ENCODE measurements at regions not wholly inside any gene's neighbourhood (a gene's known extent, or its start where the extent isn't known, plus 50 kb on each side); places are given as distances from the start of the nearest gene placed in this dataset.

DNA sequence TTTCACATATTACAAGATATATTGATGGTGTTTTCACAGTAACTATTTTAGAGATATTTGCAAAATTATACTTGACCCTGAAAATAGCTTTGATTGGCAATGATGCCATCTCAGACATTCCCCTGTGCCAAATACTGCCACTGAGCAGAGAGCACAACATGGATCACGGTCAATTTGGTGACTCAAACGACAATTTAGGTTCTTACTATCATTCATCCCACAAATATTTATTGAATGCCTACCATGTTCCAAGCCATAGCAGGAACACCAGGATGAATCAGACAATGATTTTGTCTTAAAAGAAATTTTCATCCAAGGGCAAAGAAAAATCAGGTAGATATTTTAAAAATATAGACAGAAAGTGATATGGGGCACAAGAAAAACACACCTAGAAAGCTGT, 153.2 kb upstream of the ADO start:
- H3K36me3 ChIP-seq (ENCODE audit: control insufficient read depth in 1 of 2, insufficient read depth in 2 of 2, low read length in 2 of 2) = no peaks in the 10 kb centered on the region
- no peak overlapping the region for H3K4me3 ChIP-seq (ENCODE audit: low read depth in 1 of 2, low read length in 2 of 2)
- no peaks in the 10 kb centered on the region for H3K9me3 ChIP-seq (ENCODE audit: control insufficient read depth in 1 of 2, low read length in 2 of 2)
- H3K27me3 ChIP-seq (ENCODE audit: low read depth, low read length) = no peaks in the 10 kb centered on the region
- H3K27ac ChIP-seq (ENCODE audit: low read length) = no peak overlapping the region
- H3K4me1 ChIP-seq (ENCODE audit: control insufficient read depth in 1 of 2, insufficient read depth in 2 of 2, low read length in 2 of 2) = no peaks in the 10 kb centered on the region

DNA sequence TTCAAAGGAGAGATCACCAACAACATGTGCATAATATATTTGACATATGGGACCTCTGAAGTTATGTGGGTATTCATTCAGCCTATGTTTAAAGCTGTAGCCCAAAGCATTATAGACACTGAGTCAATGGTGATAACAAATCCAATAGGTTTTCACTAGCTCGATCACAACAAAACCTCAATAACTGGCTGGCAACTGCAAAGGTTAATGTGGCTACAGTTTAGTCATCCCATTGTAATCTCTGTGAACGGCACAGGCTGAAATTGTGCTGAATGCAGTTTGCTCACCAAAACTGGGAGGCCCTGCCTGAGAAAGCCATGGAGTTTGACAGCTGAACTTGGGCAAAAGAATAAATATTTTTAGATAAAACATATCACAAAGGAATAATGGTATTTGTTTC, 152.4 kb upstream of the ADO start:
- H3K4me1 ChIP-seq (ENCODE audit: control insufficient read depth in 1 of 2, insufficient read depth in 2 of 2, low read length in 2 of 2) = no peaks in the 10 kb centered on the region
- no peaks in the 10 kb centered on the region for H3K9me3 ChIP-seq (ENCODE audit: control insufficient read depth in 1 of 2, low read length in 2 of 2)
- H3K27me3 ChIP-seq (ENCODE audit: low read depth, low read length) = no peaks in the 10 kb centered on the region
- H3K27ac ChIP-seq (ENCODE audit: low read length) = no peak overlapping the region
- no peaks in the 10 kb centered on the region for H3K36me3 ChIP-seq (ENCODE audit: control insufficient read depth in 1 of 2, insufficient read depth in 2 of 2, low read length in 2 of 2)
- no peak overlapping the region for H3K4me3 ChIP-seq (ENCODE audit: low read depth in 1 of 2, low read length in 2 of 2)

DNA sequence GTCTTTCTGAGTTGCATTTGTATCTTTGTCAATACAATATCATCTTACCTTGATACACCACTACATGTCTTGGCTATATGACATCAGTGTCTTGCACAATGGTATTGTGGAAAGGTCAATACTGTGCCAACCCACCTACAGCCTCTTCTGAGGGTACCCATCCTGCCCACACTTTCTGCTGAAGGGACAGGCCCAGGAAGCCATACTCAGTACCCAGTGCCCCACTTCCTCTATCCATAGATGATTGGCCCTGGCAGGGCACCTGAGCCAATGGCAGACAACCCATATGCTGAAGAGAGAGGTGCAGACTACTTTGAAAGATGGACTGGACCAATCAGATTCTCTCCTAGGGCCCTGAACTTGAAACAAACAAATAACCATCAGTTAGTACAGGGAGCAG, 152.0 kb upstream of the ADO start:
- Histone ChIP-seq H3K27ac (ENCODE audit: low read length) (no peak overlapping the region), H3K27me3 (ENCODE audit: low read depth, low read length) (no peaks in the 10 kb centered on the region)

DNA sequence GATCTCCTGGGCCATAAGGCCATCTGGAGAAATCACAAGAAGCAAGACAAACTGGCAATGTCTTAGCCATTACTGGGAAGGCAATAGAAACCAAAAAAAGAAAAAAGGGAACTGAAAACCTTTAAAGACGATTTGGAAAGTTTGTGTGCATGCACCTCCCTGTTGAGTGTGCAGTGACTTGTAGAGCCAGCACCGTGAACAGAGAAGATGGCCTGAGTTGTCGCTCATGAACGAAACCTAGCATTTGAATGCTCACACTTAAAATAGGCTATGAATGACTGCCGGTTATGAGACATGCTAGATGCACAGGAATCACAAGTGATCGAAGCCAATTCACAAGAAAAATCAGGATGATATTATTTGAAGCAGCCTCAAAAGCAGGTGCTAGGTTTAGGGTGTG, 151.3 kb upstream of the ADO start:
- Histone ChIP-seq H3K9me3 (ENCODE audit: control insufficient read depth in 1 of 2, low read length in 2 of 2) (no peaks in the 10 kb centered on the region), H3K4me3 (ENCODE audit: low read depth in 1 of 2, low read length in 2 of 2) (no peak overlapping the region), H3K4me1 (ENCODE audit: control insufficient read depth in 1 of 2, insufficient read depth in 2 of 2, low read length in 2 of 2) (no peaks in the 10 kb centered on the region), H3K36me3 (ENCODE audit: control insufficient read depth in 1 of 2, insufficient read depth in 2 of 2, low read length in 2 of 2) (no peaks in the 10 kb centered on the region), H3K27me3 (ENCODE audit: low read depth, low read length) (no peaks in the 10 kb centered on the region), H3K27ac (ENCODE audit: low read length) (no peak overlapping the region)

More for the DNA sequence above, 152.0 kb upstream of the ADO start:
- no peaks in the 10 kb centered on the region for H3K36me3 ChIP-seq (ENCODE audit: control insufficient read depth in 1 of 2, insufficient read depth in 2 of 2, low read length in 2 of 2)
- H3K4me3 ChIP-seq (ENCODE audit: low read depth in 1 of 2, low read length in 2 of 2) = no peak overlapping the region
- H3K4me1 ChIP-seq (ENCODE audit: control insufficient read depth in 1 of 2, insufficient read depth in 2 of 2, low read length in 2 of 2) = no peaks in the 10 kb centered on the region
- H3K9me3 ChIP-seq (ENCODE audit: control insufficient read depth in 1 of 2, low read length in 2 of 2) = no peaks in the 10 kb centered on the region

DNA sequence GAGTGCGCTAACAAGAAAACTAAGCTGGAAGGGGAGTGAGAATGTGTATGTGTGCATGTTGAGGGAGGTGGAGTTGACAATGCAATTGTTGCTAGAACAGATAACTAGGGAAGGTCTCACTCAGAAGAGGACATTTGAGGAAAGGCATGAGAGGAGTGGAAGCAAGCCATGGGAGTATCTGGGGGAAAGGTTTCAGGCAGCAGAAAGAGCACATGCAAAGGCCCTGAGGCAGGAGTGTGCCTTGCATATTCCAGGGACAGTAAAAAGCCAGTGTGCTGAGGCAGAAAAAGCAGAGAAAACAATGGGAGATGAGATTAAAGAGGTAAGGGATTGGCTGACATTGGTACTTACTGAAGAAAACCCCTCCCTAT, 149.6 kb upstream of the ADO start:
- Histone ChIP-seq H3K9me3 (ENCODE audit: control insufficient read depth in 1 of 2, low read length in 2 of 2) (no peaks in the 10 kb centered on the region), H3K36me3 (ENCODE audit: control insufficient read depth in 1 of 2, insufficient read depth in 2 of 2, low read length in 2 of 2) (no peaks in the 10 kb centered on the region), H3K27ac (ENCODE audit: low read length) (no peak overlapping the region), H3K4me1 (ENCODE audit: control insufficient read depth in 1 of 2, insufficient read depth in 2 of 2, low read length in 2 of 2) (no peaks in the 10 kb centered on the region), H3K27me3 (ENCODE audit: low read depth, low read length) (no peaks in the 10 kb centered on the region), H3K4me3 (ENCODE audit: low read depth in 1 of 2, low read length in 2 of 2) (no peak overlapping the region)

DNA sequence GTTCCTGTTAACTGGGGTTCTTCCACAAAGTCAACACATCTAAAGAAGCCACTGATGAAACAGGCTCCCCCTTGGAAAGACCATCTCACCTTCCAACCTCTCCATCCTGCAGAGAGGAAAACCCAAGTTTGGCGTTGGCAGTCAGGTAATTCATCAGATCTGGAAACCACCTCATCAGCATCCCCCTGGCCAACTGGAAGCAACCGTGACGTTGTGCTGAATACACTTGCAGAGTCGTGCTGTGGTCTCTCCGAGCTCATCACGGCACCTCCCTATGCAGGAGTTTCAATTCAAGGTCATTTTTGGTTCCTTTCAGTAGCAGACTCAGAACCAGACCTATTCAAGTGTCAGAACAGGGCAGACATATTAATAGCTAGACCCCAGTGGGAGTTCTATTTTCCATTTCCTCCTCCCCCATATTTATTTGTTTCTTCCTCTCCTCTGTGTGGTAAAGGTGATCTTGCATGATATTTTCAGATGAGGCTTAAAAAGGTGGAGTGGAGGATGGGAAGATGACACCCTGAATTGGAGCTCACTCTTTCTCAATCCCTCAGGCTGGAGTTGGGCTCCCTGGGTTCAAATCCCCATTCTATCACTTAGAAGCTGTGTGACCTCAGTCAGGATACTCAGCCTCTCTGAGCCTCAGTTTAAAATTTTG, 149.1 kb upstream of the ADO start:
- no peaks in the 10 kb centered on the region for H3K9me3 ChIP-seq (ENCODE audit: control insufficient read depth in 1 of 2, low read length in 2 of 2)
- H3K27me3 ChIP-seq (ENCODE audit: low read depth, low read length) = no peaks in the 10 kb centered on the region
- no peaks in the 10 kb centered on the region for H3K4me1 ChIP-seq (ENCODE audit: control insufficient read depth in 1 of 2, insufficient read depth in 2 of 2, low read length in 2 of 2)
- no peaks in the 10 kb centered on the region for H3K36me3 ChIP-seq (ENCODE audit: control insufficient read depth in 1 of 2, insufficient read depth in 2 of 2, low read length in 2 of 2)
- no peak overlapping the region for H3K4me3 ChIP-seq (ENCODE audit: low read depth in 1 of 2, low read length in 2 of 2)
- no peak overlapping the region for H3K27ac ChIP-seq (ENCODE audit: low read length)

DNA sequence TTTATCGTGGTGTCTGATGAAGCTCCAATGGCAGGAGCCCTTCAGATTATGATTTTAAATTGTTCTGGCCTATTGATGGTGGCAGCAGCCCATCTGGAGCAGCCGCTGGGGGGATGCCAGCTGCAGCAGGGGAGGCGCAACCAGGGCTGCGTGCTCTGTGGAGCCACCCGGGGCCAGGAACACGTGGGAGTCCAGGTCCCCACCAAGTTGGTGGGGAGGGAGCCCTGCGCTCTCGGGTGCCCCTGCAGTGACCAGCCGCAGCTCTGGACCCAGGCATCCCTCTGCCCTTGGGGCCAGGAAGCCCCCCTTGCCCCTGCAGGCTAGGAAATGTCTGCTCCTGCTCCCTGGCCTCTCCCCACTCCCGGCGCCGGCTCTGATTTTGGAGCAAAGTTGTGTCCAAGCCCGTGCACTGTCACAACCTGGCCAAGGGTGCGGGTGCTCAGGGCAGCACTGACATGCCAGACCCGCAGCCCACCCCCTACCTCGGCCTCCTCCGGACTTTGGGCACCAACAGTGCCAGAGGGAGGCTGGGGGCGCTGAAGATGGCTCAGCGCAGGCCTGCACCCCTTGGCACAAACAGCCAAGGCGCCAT, 147.2 kb upstream of the ADO start:
- no peaks in the 10 kb centered on the region for H3K36me3 ChIP-seq (ENCODE audit: control insufficient read depth in 1 of 2, insufficient read depth in 2 of 2, low read length in 2 of 2)
- no peaks in the 10 kb centered on the region for H3K27me3 ChIP-seq (ENCODE audit: low read depth, low read length)
- no peaks in the 10 kb centered on the region for H3K4me1 ChIP-seq (ENCODE audit: control insufficient read depth in 1 of 2, insufficient read depth in 2 of 2, low read length in 2 of 2)
- no peak overlapping the region for H3K27ac ChIP-seq (ENCODE audit: low read length)
- H3K4me3 ChIP-seq (ENCODE audit: low read depth in 1 of 2, low read length in 2 of 2) = no peak overlapping the region
- no peaks in the 10 kb centered on the region for H3K9me3 ChIP-seq (ENCODE audit: control insufficient read depth in 1 of 2, low read length in 2 of 2)

DNA sequence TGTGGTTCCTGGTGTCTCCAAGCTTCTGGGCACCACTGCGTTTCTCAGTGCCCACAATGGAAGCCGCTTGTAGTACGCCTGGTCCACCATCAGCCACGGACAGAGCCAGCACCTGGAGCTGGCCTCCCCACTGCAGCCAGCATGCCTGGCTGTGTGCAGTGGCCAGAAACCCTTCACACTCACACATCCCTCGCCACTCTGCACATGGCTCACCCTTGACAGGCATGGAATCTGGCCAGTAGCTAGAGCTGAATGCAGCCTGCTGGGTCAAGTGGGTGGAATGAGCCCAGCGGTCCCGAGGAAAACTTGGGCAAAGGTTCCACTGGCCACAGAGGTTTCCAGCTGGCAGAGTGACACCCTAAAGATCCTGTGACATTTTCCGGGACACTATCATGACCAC, 146.0 kb upstream of the ADO start:
- H3K27me3 ChIP-seq (ENCODE audit: low read depth, low read length) = no peaks in the 10 kb centered on the region
- no peaks in the 10 kb centered on the region for H3K9me3 ChIP-seq (ENCODE audit: control insufficient read depth in 1 of 2, low read length in 2 of 2)

DNA sequence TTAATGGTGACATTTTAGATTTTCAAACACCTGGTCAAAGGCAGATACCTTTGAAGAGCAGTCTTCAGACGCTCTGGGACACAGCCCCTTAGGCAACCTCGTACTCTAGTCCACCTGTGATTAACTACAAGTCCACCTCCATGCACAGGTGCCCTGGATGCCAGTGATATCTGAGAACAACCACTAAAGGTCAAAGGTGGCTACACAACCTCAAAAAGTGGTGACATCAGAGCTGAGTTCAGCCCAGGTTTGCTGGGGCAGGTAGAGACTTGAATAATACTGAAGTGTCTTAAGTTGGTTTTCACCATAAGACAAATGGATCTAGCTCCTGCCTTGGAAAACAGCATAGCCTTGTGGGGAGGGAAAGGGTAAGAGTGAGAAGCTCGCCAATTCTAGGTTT, 143.4 kb upstream of the ADO start:
- H3K27ac ChIP-seq (ENCODE audit: low read length) = no peak overlapping the region
- no peaks in the 10 kb centered on the region for H3K9me3 ChIP-seq (ENCODE audit: control insufficient read depth in 1 of 2, low read length in 2 of 2)
- H3K27me3 ChIP-seq (ENCODE audit: low read depth, low read length) = no peaks in the 10 kb centered on the region
- no peaks in the 10 kb centered on the region for H3K4me1 ChIP-seq (ENCODE audit: control insufficient read depth in 1 of 2, insufficient read depth in 2 of 2, low read length in 2 of 2)
- H3K36me3 ChIP-seq (ENCODE audit: control insufficient read depth in 1 of 2, insufficient read depth in 2 of 2, low read length in 2 of 2) = no peaks in the 10 kb centered on the region
- no peak overlapping the region for H3K4me3 ChIP-seq (ENCODE audit: low read depth in 1 of 2, low read length in 2 of 2)

More for the DNA sequence above, 146.0 kb upstream of the ADO start:
- no peaks in the 10 kb centered on the region for H3K4me1 ChIP-seq (ENCODE audit: control insufficient read depth in 1 of 2, insufficient read depth in 2 of 2, low read length in 2 of 2)
- H3K4me3 ChIP-seq (ENCODE audit: low read depth in 1 of 2, low read length in 2 of 2) = no peak overlapping the region
- no peaks in the 10 kb centered on the region for H3K36me3 ChIP-seq (ENCODE audit: control insufficient read depth in 1 of 2, insufficient read depth in 2 of 2, low read length in 2 of 2)
- no peak overlapping the region for H3K27ac ChIP-seq (ENCODE audit: low read length)

DNA sequence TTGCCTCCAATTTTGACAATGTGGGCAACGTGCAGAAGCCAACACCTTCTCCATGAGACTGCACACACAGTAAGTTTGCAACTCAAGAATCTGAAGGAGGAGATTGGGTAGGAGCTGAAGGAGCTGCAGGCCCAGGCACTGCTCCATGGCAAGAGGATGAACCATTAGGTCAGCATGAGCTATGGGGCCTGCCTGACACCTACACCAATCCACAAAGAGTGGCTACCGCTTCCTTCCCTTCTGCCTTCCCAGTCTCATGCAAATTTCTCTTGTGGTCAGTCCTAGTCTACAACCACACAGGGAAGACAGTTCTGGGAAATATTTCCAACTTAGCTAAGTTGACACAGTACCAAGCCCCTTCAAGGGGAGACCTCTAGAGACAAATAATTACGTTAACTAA, 142.0 kb upstream of the ADO start:
- H3K4me1 ChIP-seq (ENCODE audit: control insufficient read depth in 1 of 2, insufficient read depth in 2 of 2, low read length in 2 of 2) = no peaks in the 10 kb centered on the region
- no peaks in the 10 kb centered on the region for H3K9me3 ChIP-seq (ENCODE audit: control insufficient read depth in 1 of 2, low read length in 2 of 2)
- H3K4me3 ChIP-seq (ENCODE audit: low read depth in 1 of 2, low read length in 2 of 2) = no peak overlapping the region
- H3K36me3 ChIP-seq (ENCODE audit: control insufficient read depth in 1 of 2, insufficient read depth in 2 of 2, low read length in 2 of 2) = no peaks in the 10 kb centered on the region
- H3K27me3 ChIP-seq (ENCODE audit: low read depth, low read length) = no peaks in the 10 kb centered on the region
- H3K27ac ChIP-seq (ENCODE audit: low read length) = no peak overlapping the region

DNA sequence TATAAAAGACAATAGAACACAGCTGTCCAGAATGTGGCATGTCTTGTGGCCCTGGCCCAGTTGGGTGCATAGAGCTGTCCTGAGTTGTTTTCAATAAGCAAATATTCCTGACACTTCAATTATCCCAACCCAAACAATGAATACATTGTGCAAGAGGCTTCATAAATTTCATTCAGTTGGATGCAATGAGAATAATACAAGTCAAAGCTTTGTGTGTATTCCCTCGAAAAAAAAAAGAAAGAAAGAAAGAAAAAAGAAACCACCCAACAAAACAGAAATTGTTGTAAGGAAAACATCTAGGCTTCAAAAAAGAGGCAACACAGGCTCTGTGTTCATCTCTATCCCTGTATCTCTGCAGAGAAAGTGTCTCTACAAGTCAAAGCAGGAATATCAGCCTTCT, 138.7 kb upstream of the ADO start:
- Histone ChIP-seq H3K27ac (ENCODE audit: low read length) (no peak overlapping the region), H3K36me3 (ENCODE audit: control insufficient read depth in 1 of 2, insufficient read depth in 2 of 2, low read length in 2 of 2) (no peaks in the 10 kb centered on the region), H3K4me1 (ENCODE audit: control insufficient read depth in 1 of 2, insufficient read depth in 2 of 2, low read length in 2 of 2) (no peaks in the 10 kb centered on the region), H3K4me3 (ENCODE audit: low read depth in 1 of 2, low read length in 2 of 2) (no peak overlapping the region), H3K9me3 (ENCODE audit: control insufficient read depth in 1 of 2, low read length in 2 of 2) (no peaks in the 10 kb centered on the region), H3K27me3 (ENCODE audit: low read depth, low read length) (no peaks in the 10 kb centered on the region)

DNA sequence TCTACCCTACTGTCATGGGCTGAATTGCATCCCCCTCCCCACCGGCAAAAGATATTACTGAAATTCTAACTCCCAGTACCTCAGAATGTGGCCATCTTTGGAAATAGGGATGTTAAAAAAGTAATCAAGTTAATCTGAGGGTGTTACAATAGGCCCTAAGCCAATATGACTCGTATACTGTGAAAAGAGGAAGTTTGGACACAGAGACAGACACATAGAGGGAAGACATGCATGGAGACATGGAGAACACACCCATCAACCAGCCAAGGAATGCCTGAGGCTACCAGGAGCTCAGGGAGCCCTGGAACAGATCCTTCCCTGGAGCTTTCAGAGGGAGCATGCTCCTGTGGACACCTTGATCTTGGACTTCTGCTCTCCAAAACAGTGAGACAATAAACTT, 138.2 kb upstream of the ADO start:
- Histone ChIP-seq H3K27ac (ENCODE audit: low read length) (no peak overlapping the region), H3K27me3 (ENCODE audit: low read depth, low read length) (no peaks in the 10 kb centered on the region), H3K4me1 (ENCODE audit: control insufficient read depth in 1 of 2, insufficient read depth in 2 of 2, low read length in 2 of 2) (no peaks in the 10 kb centered on the region), H3K4me3 (ENCODE audit: low read depth in 1 of 2, low read length in 2 of 2) (no peak overlapping the region), H3K36me3 (ENCODE audit: control insufficient read depth in 1 of 2, insufficient read depth in 2 of 2, low read length in 2 of 2) (no peaks in the 10 kb centered on the region), H3K9me3 (ENCODE audit: control insufficient read depth in 1 of 2, low read length in 2 of 2) (no peaks in the 10 kb centered on the region)

Data from muscle layer of duodenum (tissue), 2 donors.